ENCODE measurements at regions not wholly inside any gene's neighbourhood (a gene's known extent, or its start where the extent isn't known, plus 50 kb on each side); places are given as distances from the start of the nearest gene placed in this dataset.

DNA sequence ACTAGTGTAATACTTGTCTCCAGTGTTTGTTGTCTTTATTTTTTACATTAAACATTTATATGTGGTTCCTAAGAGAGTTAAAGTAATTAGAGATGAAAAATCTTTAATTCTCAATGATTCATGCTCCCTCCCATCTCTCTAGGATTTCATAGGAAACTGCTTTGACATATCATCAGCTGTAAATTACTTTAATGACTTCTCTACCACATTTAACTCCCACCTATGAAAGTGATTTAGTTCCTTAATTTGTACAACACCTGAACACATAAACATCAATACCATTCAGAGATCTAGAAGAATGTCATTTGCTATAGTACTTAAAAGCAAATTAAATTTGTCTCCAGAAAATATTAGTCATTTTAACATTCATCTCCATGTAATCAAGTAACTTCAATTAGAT, 524.2 kb upstream of the CHAC2 start:
- TF ChIP-seq, protein P1, sequence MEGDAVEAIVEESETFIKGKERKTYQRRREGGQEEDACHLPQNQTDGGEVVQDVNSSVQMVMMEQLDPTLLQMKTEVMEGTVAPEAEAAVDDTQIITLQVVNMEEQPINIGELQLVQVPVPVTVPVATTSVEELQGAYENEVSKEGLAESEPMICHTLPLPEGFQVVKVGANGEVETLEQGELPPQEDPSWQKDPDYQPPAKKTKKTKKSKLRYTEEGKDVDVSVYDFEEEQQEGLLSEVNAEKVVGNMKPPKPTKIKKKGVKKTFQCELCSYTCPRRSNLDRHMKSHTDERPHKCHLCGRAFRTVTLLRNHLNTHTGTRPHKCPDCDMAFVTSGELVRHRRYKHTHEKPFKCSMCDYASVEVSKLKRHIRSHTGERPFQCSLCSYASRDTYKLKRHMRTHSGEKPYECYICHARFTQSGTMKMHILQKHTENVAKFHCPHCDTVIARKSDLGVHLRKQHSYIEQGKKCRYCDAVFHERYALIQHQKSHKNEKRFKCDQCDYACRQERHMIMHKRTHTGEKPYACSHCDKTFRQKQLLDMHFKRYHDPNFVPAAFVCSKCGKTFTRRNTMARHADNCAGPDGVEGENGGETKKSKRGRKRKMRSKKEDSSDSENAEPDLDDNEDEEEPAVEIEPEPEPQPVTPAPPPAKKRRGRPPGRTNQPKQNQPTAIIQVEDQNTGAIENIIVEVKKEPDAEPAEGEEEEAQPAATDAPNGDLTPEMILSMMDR (IDR thresholded peaks at IDR 0.05) = no peak
- TF ChIP-seq EP300 (IDR thresholded peaks at IDR 0.05) = no peak
